GM18909 (cell line): ENCODE measurements at regions not wholly inside any gene's neighbourhood (a gene's known extent, or its start where the extent isn't known, plus 50 kb on each side); places are given as distances from the start of the nearest gene placed in this dataset.
"Not testable (repeated sequence)": the region's sequence is repeated elsewhere in the genome, so short reads cannot be mapped to it uniquely, and the experiment has no call there.

ENCODE experiments used
- ATAC-seq: cut with Tn5 transposase; IDR thresholded peaks from one replicate; pipeline ENCODE4 v1.9.1; 2021; ENCODE audit warnings: mild to moderate bottlenecking; ENCODE audit not compliant: unreplicated experiment, poor library complexity

- ATAC-seq = no peak
Measured at GRCh38 chr6:15090745-15091384, 155.0 kb upstream of the JARID2 start.

DNA sequence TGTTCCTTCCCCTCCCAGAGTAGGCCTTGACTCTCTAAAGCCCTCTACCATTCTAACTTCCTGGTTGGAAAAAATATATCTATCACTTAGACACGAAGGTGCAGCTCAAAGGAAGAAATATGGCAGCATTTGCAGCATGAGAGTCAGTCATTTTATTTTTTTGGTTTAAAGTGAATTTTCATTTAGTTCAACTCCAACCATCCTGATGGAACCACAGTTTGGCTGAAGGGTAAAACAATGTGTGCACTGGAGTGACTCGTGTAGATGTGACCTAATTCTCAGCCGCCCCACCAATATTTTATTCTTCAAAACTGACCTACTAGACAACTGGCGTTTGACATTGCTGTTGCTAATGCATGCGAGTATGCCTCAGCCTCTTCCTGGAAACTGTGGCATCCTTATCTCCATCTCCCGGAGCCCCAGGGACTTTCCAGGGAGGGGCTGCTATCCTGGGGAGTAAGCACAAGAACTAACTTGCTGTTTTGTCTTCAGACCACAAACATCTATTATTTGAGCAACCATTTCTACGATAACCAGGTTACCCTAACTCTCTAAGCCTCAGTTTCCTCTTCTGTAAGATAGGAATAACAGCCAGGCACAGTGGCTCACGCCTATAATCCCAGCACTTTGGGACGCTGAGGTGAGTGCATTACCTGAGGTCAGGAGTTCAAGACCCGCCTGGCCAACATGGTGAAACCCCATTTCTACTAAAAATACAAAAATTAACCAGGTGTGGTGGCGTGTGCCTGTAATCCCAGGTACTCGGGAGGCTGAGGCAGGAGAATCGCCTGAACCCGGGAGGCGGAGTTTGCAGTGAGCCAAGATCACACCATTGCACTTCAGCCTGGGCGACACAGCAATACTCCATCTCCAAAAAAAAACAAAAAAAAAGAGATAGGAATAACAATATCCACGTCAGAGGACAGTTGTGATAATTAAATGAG lies 148.7 kb upstream of the JARID2 start:
- ATAC-seq = no peak

- no peak for ATAC-seq
Measured at GRCh38 chr6:15101130-15101529, 144.7 kb upstream of the JARID2 start.

GRCh38 chr6:15102241-15102640 lies 143.6 kb upstream of the JARID2 start:
- no peak for ATAC-seq

DNA sequence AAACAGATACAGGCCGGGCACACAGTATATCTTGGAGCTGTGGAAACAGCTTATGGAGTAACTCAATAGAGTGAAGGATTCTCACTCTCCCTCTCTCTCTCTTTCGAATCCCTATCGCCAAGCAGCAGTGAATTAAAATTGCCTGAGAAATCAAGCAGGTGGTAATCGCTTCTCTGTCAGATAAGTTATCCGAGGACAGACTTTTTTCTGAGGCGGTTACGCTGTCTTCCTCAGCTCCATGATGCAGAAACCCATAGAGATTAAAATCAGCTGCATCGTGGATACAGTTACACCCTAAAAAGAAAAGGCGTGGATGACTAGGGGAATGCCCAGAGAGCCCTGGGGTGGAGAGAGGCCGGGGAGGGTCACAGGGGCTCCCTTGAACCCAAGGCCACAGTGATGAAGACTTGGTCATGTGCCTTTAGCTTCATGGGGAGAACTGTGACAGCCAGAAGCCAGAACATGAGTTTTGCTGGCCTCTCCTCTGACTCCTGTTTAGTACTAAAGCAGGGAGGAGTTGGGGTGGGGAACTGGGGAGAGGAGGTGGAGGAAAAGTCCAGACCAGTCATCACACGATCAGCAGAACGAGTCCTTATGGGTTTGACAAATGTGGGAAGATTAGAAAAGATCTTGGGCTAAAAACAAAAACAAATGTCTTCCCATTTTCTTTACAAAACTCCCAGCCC lies 138.8 kb upstream of the JARID2 start:
- no peak for ATAC-seq

GRCh38 chr6:15107644-15108382 lies 138.1 kb upstream of the JARID2 start:
- ATAC-seq = no peak

- ATAC-seq = no peak
Measured at GRCh38 chr6:15108383-15108715, 137.5 kb upstream of the JARID2 start.

- no peak for ATAC-seq
Measured at GRCh38 chr6:15109338-15110090, 136.4 kb upstream of the JARID2 start.

DNA sequence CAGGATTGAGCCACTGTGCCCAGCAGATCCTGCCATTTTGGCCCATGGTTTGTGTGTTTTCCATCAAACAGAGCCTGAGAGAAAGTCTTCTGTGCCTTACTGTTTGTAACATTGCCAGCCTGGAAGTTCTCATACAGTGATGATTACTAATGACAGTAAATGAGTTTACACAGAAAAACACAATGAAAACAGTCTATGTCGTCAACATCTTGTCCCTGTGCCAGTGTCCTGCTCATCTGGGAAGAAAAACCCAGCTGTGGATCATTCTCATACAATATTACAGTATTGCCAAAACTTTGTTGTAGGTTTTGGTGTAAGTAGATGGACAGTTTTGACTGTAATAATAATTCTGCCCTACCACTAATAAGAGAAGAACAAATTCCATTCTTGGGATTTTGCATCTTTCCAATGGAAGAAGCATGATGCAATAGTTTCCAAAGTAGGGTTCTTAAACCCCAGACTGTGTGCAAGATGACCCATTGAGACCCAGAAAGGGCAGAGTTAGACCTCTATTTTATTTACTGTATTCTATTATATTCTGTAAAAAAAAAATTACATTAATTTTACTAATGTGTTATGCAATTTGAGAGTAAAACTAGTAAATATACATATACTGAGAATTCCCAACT lies 135.0 kb upstream of the JARID2 start:
- no peak for ATAC-seq

DNA sequence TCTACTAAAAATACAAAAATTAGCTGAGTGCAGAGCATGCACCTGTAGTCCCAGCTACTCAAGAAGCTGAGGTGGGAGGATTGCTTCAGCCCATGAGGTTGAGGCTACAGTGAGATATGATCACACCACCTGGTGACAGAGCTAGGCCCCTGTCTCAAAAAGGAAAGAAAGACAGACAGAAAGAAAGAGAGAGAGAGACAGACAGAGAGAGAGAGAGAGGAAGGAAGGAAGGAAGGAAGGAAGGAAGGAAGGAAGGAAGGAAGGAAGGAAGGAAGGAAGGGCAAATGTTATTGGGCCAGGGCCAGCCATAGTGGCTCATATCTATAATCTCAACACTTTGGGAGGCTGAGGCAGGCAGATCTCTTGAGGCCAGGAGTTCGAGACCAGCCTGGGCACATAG lies 134.3 kb upstream of the JARID2 start:
- ATAC-seq = not testable (repeated sequence)

- ATAC-seq = no peak
Measured at GRCh38 chr6:15113587-15113986, 132.3 kb upstream of the JARID2 start.

- no peak for ATAC-seq
Measured at GRCh38 chr6:15114061-15114460, 131.8 kb upstream of the JARID2 start.

- ATAC-seq = no peak
Measured at GRCh38 chr6:15116889-15117288, 129.0 kb upstream of the JARID2 start.

- no peak for ATAC-seq
Measured at GRCh38 chr6:15121443-15121842, 124.4 kb upstream of the JARID2 start.

- no peak for ATAC-seq
Measured at GRCh38 chr6:15121977-15122550, 123.8 kb upstream of the JARID2 start.

DNA sequence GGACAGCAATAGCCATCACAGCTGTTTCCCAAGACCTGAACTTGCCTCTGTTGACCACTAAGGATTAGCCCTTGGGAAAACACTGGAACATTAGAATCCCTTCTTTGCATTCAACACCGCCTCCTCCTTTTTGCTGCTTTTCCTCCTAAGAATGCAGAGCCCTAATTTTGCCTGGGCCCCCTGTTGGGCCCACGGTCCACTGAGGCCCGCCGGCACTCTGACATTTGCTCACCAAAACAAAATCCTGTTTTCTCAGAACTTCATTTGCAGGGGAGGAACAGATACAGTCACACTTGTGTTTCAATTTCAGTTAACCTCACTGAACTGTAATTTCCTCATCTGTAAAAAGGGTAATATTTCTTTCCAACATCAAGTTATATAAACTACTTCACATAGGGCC lies 116.0 kb upstream of the JARID2 start:
- no peak for ATAC-seq

DNA sequence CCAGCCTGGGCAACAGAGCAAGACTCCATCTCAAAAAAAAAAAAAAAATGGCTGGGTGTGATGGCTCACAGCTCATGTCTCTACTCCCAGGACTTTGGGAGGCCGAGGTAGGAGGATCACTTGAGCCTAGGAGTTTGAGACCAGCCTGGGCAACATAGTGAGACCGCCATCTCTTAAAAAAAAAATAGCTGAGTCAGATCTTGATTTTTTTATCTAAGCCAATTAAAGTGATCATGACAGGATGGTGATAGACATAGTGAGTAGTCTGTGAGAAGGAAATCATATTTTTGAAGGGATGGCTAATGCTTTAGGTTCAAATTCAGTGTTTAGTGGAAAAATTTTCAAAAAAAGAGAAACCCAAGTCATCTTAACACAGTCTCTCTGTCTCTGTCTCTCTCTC lies 114.6 kb upstream of the JARID2 start:
- no peak for ATAC-seq

DNA sequence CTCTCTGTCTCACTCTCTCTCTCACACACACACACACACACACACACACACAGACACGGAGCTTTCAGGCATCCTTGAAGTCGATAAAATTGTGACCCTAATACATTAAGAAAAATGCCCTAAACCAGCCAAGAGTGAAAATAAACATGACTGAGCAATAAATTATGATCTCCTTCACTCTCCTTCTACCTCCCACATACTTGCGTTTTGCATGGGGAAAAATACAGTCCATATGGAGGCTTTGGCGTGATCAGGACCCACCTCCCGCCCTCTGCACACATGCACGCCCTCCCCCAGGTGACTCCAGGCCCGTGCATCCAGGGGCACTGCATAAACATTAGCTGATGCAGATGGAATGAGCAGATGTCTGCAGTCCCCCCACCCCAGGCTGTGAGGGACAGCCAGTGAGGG lies 114.2 kb upstream of the JARID2 start:
- ATAC-seq = no peak

DNA sequence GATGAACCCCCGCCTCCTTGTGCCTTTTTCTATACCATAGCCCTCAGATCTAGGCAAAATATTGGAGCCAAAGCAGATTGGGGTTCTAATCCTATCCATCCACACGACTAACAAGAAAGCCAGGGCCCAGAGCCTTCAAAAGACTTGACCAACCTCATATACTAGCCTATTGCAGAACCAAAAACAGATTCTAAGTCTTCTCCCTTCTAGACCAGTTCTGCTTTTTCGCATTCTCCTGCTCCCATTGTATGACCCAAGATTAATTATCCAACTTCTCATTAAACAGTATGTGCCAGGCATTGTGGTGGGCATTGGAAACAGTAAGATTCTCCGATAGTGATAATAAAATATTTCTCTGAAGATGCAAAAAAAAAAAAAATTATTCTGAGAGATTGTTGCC lies 113.7 kb upstream of the JARID2 start:
- no peak for ATAC-seq
